ENCODE measurements at regions not wholly inside any gene's neighbourhood (a gene's known extent, or its start where the extent isn't known, plus 50 kb on each side); places are given as distances from the start of the nearest gene placed in this dataset.

GRCh38 chr2:147500819-147501395, 343.9 kb upstream of the ACVR2A start:
- intact Hi-C loops (cut with micrococcal nuclease) = no loop called here
- Histone ChIP-seq H3K4me2 (ENCODE audit: low read length) (no peak overlapping the region), H3K27me3 (ENCODE audit: insufficient read depth, low read length) (no peaks in the 10 kb centered on the region), H3K79me2 (ENCODE audit: insufficient read depth, low read length) (no peaks in the 10 kb centered on the region), H3K9me2 (ENCODE audit: insufficient read depth) (no peaks in the 10 kb centered on the region), H3K36me3 (ENCODE audit: control insufficient read depth in 1 of 2, insufficient read depth in 2 of 2, low read length in 2 of 2) (no peaks in the 10 kb centered on the region), H3K9me3 (ENCODE audit: control insufficient read depth in 1 of 2, insufficient read depth in 1 of 2, low read depth in 1 of 2, low read length in 2 of 2) (no peaks in the 10 kb centered on the region), H3K4me1 (ENCODE audit: control insufficient read depth in 1 of 2, insufficient read depth in 2 of 2, low read length in 2 of 2) (no peaks in the 10 kb centered on the region), H4K20me1 (ENCODE audit: insufficient read depth) (no peaks in the 10 kb centered on the region), H3K27ac (ENCODE audit: low read depth, low read length) (no peak overlapping the region), H3K4me3 (replicated peaks in 1 of 2; ENCODE audit: low read depth in 1 of 2, low read length in 2 of 2) (no peak overlapping the region), H3K9ac (ENCODE audit: low read length) (no peak overlapping the region), H2AFZ (ENCODE audit: low read depth, low read length, poor library complexity, severe bottlenecking) (no peak overlapping the region)
- CTCF ChIA-PET = no interaction called here
- no TSS peak for BruUV-seq (replicated peaks)
- DNase-seq (ENCODE audit: low read depth, low spot score) (no peak), ATAC-seq (no peak)
- RAD21 ChIA-PET (ENCODE audit: low non-redundant PET in 1 of 2, low total read pairs in 2 of 2, uncharacterized antibody in 2 of 2, unreplicated experiment in 2 of 2) = no interaction called here
- POLR2A ChIA-PET = no interaction called here
- TF ChIP-seq REST (IDR thresholded peaks at IDR 0.05; ENCODE audit: low read depth) = no peak
- no peak for TF ChIP-seq YY1 (IDR thresholded peaks at IDR 0.05; ENCODE audit: extremely low read depth, insufficient replicate concordance, low read depth, low read length)
- no peak for TF ChIP-seq EZH2phosphoT487 (IDR thresholded peaks at IDR 0.05; ENCODE audit: borderline replicate concordance)
- TF ChIP-seq JUND (IDR thresholded peaks at IDR 0.05) = no peak
- no peak for TF ChIP-seq SIN3A (IDR thresholded peaks at IDR 0.05; ENCODE audit: low read depth)
- no peak for TF ChIP-seq CEBPB (IDR thresholded peaks at IDR 0.05; ENCODE audit: low read depth)
- no peak for TF ChIP-seq EGR1 (IDR thresholded peaks at IDR 0.05; ENCODE audit: low read depth)
- TF ChIP-seq ZBTB33 (IDR thresholded peaks at IDR 0.05; ENCODE audit: extremely low read depth, insufficient replicate concordance, low read length) = no peak
- TF ChIP-seq TCF7L2 (IDR thresholded peaks at IDR 0.05; ENCODE audit: borderline replicate concordance, extremely low read depth, insufficient read depth, insufficient read length) = no peak
- TF ChIP-seq RAD21 (IDR thresholded peaks at IDR 0.05; ENCODE audit: low read depth) = no peak
- TF ChIP-seq POLR2AphosphoS5 (IDR thresholded peaks at IDR 0.05; ENCODE audit: low read depth, low read length) = no peak
- TF ChIP-seq MAX (IDR thresholded peaks at IDR 0.05) = no peak
- no peak for TF ChIP-seq SP1 (IDR thresholded peaks at IDR 0.05; ENCODE audit: low read depth)
- no peak for TF ChIP-seq POLR2A (IDR thresholded peaks at IDR 0.05; ENCODE audit: borderline replicate concordance, extremely low read depth, insufficient read depth, insufficient read length)
- no peak for TF ChIP-seq CBX3 (IDR thresholded peaks at IDR 0.05; ENCODE audit: low read depth)
- TF ChIP-seq FOSL1 (IDR thresholded peaks at IDR 0.05; ENCODE audit: low read depth) = no peak
- TF ChIP-seq EZH2 (IDR thresholded peaks at IDR 0.05) = no peak
- TF ChIP-seq CTCF (IDR thresholded peaks at IDR 0.05 in 2 of 3, conservative IDR thresholded peaks at IDR 0.05 in 1 of 3; ENCODE audit: borderline replicate concordance in 1 of 3, insufficient read depth in 1 of 3, low read depth in 2 of 3, low read length in 2 of 3) = no peak
- no peak for TF ChIP-seq SRF (IDR thresholded peaks at IDR 0.05; ENCODE audit: low read depth)
